Globus pallidus (tissue), 1 donor: ENCODE measurements at regions not wholly inside any gene's neighbourhood (a gene's known extent, or its start where the extent isn't known, plus 50 kb on each side); places are given as distances from the start of the nearest gene placed in this dataset.

Source experiments
- DNase-seq: peaks from one replicate; pipeline ENCODE4 v3.0.0-alpha.2; 2015; ENCODE audit warnings: low spot score

DNA sequence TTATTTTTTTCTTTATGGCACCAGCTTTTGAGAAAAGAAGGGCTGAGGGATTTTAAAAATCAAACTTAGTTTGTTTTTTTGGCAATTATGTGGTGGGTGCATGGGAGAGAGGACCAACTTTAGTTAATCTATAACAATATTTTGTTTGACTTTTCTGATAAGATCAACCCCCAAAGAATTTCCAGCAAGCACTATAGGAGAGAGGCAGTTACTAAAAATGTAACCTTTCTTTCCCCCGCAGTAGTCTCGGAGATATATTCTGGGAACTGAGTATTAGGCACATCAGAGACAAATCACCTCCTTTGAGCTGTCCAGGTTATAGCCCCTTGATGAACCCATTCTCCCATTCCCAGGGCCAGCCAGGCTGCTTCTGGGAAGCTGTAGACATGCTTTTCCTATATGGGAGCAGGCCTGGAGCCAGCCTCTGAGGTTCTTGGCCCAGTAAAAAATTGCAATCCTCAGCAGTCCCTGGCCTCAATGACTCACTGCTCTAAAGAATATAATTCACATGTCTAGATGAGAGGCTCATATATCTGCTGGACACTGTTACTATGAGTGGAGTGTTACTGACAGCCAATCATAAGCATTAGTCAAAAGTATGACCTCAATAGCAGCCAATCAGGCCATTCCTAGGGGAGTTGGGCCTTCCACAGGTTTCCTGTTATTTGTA is 138.3 kb upstream of the AGBL1 start:
- DNase-seq: no peak

DNA sequence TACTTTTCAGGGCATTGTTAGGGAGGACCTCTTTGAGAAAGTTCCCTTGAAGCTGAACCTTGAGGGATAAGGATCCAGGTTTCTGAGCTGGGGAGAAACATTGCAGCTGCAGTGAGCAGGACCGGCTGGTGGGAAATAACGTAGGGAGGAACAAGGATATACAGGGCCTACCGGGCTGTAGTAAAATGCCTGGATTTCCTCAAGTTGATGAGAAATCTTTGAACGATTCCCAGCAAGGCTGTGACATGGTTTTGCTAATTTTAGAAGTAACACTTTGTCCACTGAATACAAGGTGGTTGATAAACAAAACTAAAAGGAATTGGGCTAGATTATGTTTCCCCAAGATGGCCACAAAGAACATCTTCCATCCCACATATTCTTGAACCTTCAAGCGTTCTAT is 137.0 kb upstream of the AGBL1 start:
- no peak for DNase-seq

DNA sequence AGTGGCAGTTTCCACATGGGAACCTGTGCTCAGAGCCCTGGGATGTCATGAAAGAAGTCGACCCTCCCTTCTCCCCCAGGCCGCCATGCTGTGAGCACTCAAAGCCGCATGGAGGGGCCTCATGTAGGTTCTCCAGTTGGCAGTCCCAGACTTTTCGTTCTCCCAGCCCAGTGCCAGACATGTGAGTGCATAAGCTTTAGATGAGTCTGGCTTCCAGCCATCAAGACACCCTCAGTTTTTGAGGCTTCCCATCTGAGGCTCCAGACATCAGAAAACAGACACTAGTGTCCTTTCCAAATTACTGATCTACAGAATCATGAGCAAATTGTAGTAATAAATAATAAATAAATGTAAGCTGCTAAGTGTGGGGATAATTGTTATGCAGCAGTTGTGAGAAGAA is 136.5 kb upstream of the AGBL1 start:
- no peak for DNase-seq

DNA sequence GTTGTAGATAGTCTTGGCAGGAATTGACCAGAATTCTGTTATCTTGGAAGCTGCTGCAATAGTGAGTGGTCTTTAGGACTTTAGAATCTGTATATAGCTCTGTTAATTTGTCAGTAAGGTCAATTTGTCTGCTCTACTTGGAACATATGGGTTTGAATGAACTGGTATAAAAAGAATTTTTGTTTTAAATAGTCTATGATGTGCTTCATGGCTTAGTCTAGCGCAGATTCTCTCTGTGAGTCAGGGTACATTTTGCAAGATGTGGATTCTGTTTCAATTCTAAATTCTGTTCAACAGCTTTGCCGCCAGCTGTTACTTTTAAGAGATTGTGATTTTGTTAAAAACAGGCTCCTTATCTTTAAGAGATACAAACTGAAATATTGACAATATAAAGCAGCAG is 135.9 kb upstream of the AGBL1 start:
- no peak for DNase-seq

- no peak for DNase-seq
These were observed 132.7 kb upstream of the AGBL1 start for GRCh38 chr15:85947021-85947420.

DNA sequence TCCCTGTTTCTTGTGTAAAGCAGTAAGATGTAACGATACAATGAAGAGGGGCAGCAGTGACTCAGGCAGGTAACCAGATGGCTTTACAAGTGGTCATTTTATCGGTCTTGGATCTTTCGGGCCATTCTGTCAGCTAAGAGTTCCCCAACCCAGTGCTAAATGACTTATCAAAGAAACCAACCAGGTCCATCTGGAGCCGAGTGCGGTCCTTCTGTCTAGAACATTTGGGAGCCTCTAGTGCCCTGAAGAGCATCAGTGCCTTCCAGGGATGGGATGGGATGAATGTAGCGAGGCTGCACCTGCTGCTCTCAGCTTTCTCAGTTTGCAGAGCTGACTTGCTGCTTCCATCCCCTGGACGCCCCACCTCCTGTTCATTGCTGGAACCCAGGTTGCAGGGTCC is 131.7 kb upstream of the AGBL1 start:
- no peak for DNase-seq

- DNase-seq: no peak
These were observed 129.6 kb upstream of the AGBL1 start for GRCh38 chr15:85950101-85950500.

DNA sequence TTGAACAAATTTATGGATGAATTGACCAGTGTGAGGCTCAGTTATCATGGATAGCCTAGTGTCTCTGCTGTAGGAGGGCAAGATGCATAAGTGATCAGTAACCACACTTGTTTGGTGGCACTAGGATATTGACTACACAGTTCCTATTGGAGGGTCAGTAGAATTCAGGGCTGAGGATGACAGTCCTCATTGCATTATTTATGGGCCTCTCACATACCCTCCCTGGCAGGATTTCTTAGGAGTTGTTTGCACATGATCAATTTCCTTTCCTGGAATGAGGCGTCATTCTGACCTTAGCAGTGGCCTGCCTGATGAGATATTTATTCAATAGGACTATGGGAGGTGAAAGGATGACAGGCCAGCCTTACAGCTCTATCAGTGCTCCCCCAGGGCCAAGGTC is 125.1 kb upstream of the AGBL1 start:
- DNase-seq: no peak

DNA sequence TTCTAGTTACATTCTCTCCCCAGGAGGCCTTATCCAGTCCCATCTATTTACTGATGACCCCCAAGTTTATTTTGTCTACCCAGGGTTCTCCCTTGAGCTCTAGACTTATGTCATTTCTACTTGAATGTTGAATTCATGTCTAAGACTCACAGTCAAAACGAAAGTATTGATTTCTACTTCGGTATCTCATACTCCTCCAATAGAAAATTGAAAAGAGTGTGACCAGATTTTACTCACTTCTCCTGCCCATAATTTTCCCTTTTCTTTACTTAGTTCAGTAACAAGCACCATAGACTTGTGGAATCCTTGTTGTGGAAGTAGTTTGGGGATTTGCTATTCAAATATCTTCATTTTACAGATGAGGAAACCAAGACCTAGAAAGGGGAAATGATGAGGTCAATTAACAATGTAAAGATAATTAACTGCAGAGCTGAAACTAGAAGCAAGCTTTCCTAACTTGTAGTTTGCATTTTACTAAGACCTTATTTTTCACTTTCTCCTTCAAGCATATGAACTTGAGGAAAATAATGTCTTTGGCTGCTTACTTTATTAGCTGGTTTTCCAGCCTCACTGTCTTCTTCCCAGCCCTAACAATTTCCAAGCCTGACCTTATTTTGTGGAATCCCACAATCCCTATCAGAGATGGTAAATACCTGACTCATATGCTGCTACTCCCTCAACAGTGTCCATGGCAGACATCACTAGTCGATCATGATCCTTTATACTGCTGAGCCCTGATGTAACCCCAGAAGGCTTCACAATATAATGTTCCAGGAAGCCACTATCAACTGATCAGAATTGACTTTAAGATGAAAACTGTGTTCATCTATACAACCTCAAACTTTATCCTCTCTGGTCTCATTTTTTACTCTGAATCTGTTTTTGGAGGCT is 123.9 kb upstream of the AGBL1 start:
- no peak for DNase-seq

DNA sequence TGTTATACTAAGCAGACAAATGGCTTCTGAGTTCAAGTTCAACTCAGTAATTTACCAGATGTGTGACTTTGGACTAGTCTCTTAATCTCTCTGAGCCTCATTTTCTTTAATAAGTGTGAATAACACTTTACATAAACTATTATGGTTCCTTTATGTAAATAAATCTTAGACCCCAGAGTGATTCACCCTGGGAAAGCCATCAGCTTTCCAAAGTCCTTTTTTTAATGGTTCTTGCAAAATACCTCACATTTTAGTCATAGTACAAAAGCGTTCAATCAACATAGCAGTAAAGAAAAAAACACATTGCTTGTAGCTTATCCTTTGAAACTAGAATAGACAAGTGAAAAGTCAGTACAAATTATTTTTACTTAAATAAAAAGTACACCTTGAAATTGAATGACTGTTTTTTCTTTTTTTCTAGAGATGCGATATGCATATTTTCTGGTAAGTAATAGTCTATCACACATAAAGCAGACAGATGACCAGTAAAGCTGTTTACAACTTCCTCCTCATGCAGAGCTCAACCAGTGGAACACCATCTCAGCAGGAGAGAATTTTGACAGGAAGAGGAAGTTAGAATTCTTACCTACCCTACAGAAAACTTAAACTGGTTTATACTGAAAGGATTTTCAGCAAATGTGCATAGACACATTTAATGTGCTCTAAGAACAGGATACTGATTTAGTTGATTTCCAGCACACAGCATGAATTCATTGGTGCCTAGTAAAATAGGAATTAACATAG is 123.0 kb upstream of the AGBL1 start:
- no peak for DNase-seq

DNA sequence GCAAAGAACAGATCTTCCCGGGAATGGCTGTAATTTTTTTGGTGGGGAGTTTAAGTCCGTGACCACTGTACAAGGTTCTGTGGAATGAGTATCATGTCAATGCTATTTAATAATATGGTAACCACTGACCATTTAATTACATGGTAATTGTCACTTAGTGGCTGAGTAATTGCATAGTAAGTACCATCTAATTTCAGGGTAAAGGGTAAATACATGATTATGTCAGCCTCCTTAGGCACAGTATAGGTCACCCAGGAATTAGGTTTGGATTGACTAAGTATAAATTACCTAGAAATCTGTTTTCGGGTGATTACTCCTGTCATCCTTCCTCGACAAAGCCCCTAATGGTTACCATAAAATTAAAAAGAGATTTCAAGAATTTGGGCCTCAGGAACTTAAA is 120.1 kb upstream of the AGBL1 start:
- DNase-seq: no peak

DNA sequence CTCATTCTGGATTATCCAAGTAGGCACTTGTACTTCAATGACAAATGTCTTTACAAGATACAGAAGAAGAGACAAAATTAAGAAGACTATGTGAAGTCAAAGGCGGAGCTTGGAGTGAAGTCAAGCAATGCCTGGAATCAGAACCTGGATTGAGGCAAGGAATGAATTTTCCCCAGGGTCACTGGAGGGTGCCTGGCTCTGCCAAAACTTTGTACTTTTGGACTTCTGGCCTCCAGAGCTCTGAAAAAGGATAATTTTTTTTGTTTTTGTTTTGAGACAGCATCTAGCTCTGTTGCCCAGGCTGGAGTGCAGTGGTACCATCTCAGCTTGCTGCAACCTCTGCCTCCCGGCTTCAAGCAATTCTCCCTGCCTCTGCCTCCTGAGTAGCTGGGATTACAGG is 119.3 kb upstream of the AGBL1 start:
- no peak for DNase-seq

- DNase-seq: no peak
These were observed 117.8 kb upstream of the AGBL1 start for GRCh38 chr15:85961821-85962220.

- DNase-seq: no peak
These were observed 116.4 kb upstream of the AGBL1 start for GRCh38 chr15:85963262-85963760.

GRCh38 chr15:85964471-85964870 is 115.2 kb upstream of the AGBL1 start:
- DNase-seq: no peak

DNA sequence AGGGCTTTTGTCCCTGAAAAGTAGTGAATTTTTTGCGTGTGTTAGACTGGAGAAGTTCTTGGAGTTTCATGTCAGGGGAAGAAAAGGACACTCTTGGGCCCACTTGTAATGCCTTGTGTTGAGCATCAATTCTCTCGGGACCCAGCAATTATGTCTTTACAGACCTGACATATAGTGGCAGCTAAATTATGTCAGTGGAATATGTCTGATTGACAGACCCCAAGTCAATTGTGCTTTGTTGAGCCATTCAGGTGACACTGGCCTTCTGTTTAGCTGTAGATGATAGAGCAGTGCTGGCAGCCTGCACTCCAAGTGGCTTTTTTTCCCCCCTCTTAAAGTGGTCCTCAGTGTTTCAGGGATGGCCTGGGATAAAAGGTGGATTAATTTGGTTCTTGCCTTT is 112.1 kb upstream of the AGBL1 start:
- DNase-seq: no peak

DNA sequence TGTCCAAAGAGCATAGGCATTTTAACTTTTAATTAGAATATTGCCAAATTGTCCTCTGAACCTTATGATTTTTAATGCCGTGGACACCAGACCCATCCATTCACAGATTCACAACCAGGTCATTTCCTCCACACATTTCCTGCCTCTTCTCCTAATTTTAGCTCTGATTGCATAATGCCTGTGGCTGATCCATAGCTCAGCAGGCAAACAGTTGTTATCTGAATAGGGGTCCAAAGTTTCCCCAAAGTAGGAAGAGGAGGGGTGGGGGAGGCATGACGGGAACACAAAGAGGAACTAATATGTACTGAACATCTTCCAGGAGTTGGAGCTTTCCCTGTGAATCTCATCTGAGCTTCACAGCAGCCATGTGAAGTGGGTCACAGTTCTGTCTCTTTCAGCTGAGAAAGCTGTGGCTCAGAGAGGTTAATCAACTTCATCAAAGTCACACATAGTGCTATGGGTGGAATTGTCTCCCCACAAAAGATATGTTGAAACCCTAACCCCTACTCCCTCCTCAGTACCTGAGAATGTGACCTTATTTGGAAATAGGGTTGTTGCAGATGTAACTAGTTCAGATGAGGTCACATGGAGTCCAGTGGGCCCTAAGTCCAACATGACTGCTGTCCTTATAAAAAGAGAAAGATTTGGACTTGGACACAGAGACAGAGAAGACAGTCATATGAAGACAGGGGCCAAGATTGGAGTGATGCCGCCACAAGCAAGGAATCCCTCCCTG is 106.7 kb upstream of the AGBL1 start:
- DNase-seq: no peak

- no peak for DNase-seq
These were observed 105.9 kb upstream of the AGBL1 start for GRCh38 chr15:85973584-85974347.

DNA sequence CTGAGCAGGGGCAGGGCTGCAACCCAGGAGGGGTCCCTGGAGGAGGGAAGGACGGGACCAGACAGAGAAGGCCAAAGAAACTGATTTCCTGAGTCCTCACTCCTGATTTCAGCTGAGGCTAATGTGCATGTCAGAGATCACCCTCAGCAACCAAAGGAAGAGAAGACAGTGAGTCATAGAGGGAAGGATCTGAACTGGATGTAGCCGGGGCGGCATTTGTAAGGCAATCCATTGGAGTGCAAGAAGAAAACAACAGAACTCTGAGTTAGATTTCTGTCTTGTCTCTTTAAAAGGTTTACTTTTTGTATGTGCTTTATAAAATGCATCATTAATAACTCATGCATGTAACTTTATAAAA is 105.3 kb upstream of the AGBL1 start:
- no peak for DNase-seq

DNA sequence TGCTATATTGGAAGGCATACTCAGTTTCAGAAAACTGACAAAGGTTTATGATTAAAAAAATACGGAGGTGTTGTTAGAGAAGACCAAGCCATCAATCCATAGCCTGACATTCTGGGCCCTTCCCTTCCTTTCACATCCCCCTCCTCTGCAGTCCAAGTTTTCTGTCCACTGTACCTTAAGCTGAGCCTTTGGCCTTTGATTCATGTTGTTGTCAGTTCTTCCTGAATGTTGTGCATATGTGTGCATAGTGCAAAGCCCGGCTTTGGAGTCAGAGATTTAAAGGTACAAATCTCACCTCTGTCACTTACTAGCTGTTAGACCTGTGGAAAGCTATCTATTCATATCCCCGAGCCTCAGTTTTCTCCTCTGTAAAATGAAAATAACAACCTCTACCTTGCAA is 104.9 kb upstream of the AGBL1 start:
- DNase-seq: no peak

- no peak for DNase-seq
These were observed 103.6 kb upstream of the AGBL1 start for GRCh38 chr15:85976102-85976501.
